IMR-90 (cell line): ENCODE measurements at regions not wholly inside any gene's neighbourhood (a gene's known extent, or its start where the extent isn't known, plus 50 kb on each side); places are given as distances from the start of the nearest gene placed in this dataset.

Experiments used
- ATAC-seq: fragments of 200-7000 bp; cut with Tn5 transposase; 2 replicates; pipeline ENCODE4 v1.9.1; 2020; ENCODE audit warnings: low read depth, mild to moderate bottlenecking, moderate library complexity
- BruUV-seq: library from RNA; stranded (reverse); fragments of 400-500 nt; replicated peaks from 2 replicates; lab custom pipeline; 2021; lab: Mats Ljungman, UMichigan
- CTCF ChIA-PET: fragments of 300-600 bp; formaldehyde crosslinking; extraction: SDS; loops from one replicate; lab custom pipeline; 2021; ENCODE audit warnings: antibody characterized with exemption; lab: Yijun Ruan, JAX
- POLR2A ChIA-PET: fragments of 300-600 bp; sonication (Branson Sonifier 250); formaldehyde crosslinking; loops from one replicate; lab custom pipeline; 2022; ENCODE audit warnings: antibody characterized with exemption; ENCODE audit not compliant: unreplicated experiment; lab: Charles Lee
- DNase-seq: peaks from one replicate; pipeline ENCODE4 v3.0.0; 2013
- H2AFZ ChIP-seq: replicated peaks from 2 replicates; pipeline ENCODE3; 2013; ENCODE audit warnings: low read length, mild to moderate bottlenecking; ENCODE audit not compliant: poor library complexity
- H2AK5ac ChIP-seq: 2 replicates; pipeline ENCODE4 v1.6.1; 2013; ENCODE audit warnings: low read depth, low read length, inconsistent platforms
- H2AK9ac ChIP-seq: replicated peaks from 2 replicates; pipeline ENCODE3; 2013; ENCODE audit warnings: mild to moderate bottlenecking, low read depth, low read length, moderate library complexity; ENCODE audit not compliant: poor library complexity
- H2BK120ac ChIP-seq: 2 replicates; pipeline ENCODE4 v1.6.1; 2013; ENCODE audit warnings: low read depth, low read length, inconsistent platforms
- H2BK15ac ChIP-seq: 3 replicates; pipeline ENCODE4 v1.6.1; 2013; ENCODE audit warnings: low read depth, low read length, inconsistent platforms
- H2BK20ac ChIP-seq: 2 replicates; pipeline ENCODE4 v1.6.1; 2013; ENCODE audit warnings: low read depth, mild to moderate bottlenecking, inconsistent platforms, low read length, moderate library complexity
- H2BK5ac ChIP-seq: 2 replicates; pipeline ENCODE4 v1.6.1; 2013; ENCODE audit warnings: mild to moderate bottlenecking, low read depth, low read length, inconsistent platforms; ENCODE audit not compliant: poor library complexity, severe bottlenecking
- H3K14ac ChIP-seq: replicated peaks from 2 replicates; pipeline ENCODE4 v1.6.1; 2013; ENCODE audit warnings: low read depth, low read length, inconsistent platforms
- H3K18ac ChIP-seq: 2 replicates; pipeline ENCODE4 v1.6.1; 2013; ENCODE audit warnings: low read depth, low read length, control low read depth
- H3K23ac ChIP-seq: 2 replicates; pipeline ENCODE4 v1.6.1; 2013; ENCODE audit warnings: low read depth, low read length, inconsistent platforms
- H3K27ac ChIP-seq: 2 replicates; pipeline ENCODE4 v1.5.1; 2013; ENCODE audit warnings: mild to moderate bottlenecking, control low read depth, low read length; ENCODE audit not compliant: insufficient read depth
- H3K27me3 ChIP-seq: 2 replicates; pipeline ENCODE4 v1.6.1; 2013; ENCODE audit warnings: low read length; ENCODE audit not compliant: control insufficient read depth, insufficient read depth
- H3K36me3 ChIP-seq: 2 replicates; pipeline ENCODE4 v1.6.1; 2013; ENCODE audit warnings: low read length, mixed read lengths; ENCODE audit not compliant: control insufficient read depth, insufficient read depth
- H3K4ac ChIP-seq: 2 replicates; pipeline ENCODE4 v1.6.1; 2013; ENCODE audit warnings: low read depth, low read length, inconsistent platforms
- H3K4me1 ChIP-seq: 2 replicates; pipeline ENCODE4 v1.6.1; 2013; ENCODE audit warnings: low read length, mixed read lengths; ENCODE audit not compliant: control insufficient read depth, insufficient read depth
- H3K4me2 ChIP-seq: 2 replicates; pipeline ENCODE4 v1.6.1; 2013; ENCODE audit warnings: low read depth, mild to moderate bottlenecking, control low read depth, low read length, moderate library complexity
- H3K4me3 ChIP-seq: 2 replicates; pipeline ENCODE4 v1.5.1; 2013; ENCODE audit warnings: low read depth, mild to moderate bottlenecking, control low read depth, low read length, moderate library complexity; ENCODE audit not compliant: insufficient read depth
- H3K56ac ChIP-seq: 2 replicates; pipeline ENCODE4 v1.6.1; 2013; ENCODE audit warnings: low read length, inconsistent platforms; ENCODE audit not compliant: insufficient read depth; ENCODE audit errors: extremely low read depth
- H3K79me1 ChIP-seq, 2 experiments: 2 replicates each; pipeline ENCODE4 v1.6.1; 2013; ENCODE audit warnings: low read length in 2 of 2, inconsistent platforms in 1 of 2, low read depth in 1 of 2
- H3K9ac ChIP-seq: 2 replicates; pipeline ENCODE4 v1.6.1; 2013; ENCODE audit warnings: low read depth, low read length, control low read depth
- H3K9me1 ChIP-seq: 2 replicates; pipeline ENCODE4 v1.6.1; 2013; ENCODE audit warnings: low read length, inconsistent platforms; ENCODE audit not compliant: insufficient read depth
- H3K9me3 ChIP-seq: 2 replicates; pipeline ENCODE4 v1.6.1; 2013; ENCODE audit warnings: low read length; ENCODE audit not compliant: control insufficient read depth, insufficient read depth
- H4K20me1 ChIP-seq: 2 replicates; pipeline ENCODE4 v1.6.1; 2013; ENCODE audit warnings: low read length, inconsistent platforms; ENCODE audit not compliant: insufficient read depth
- H4K5ac ChIP-seq: 2 replicates; pipeline ENCODE4 v1.6.1; 2013; ENCODE audit warnings: mild to moderate bottlenecking, low read depth, low read length, control low read depth
- H4K8ac ChIP-seq, 2 experiments: 2 replicates each; pipeline ENCODE4 v1.6.1; 2013; ENCODE audit warnings: low read depth in 2 of 2, low read length in 2 of 2, control low read depth in 1 of 2, inconsistent platforms in 1 of 2
- H4K91ac ChIP-seq: 2 replicates; pipeline ENCODE4 v1.6.1; 2013; ENCODE audit warnings: low read depth, low read length, inconsistent platforms; ENCODE audit not compliant: insufficient read depth
- CTCF ChIP-seq: conservative IDR thresholded peaks from 2 replicates; pipeline ENCODE4 v1.5.1; 2012; ENCODE audit warnings: mild to moderate bottlenecking, low read depth, low read length, improper control_type of control experiment
- ELK1 ChIP-seq: fragments of 150-350 bp; IDR thresholded peaks from 2 replicates; pipeline ENCODE4 v1.6.1; 2016; ENCODE audit warnings: low read depth, mild to moderate bottlenecking, low read length, moderate library complexity, borderline replicate concordance
- FOS ChIP-seq: fragments of 150-350 bp; IDR thresholded peaks from 2 replicates; pipeline ENCODE4 v1.6.1; 2016; ENCODE audit warnings: low read depth, low read length
- MAFK ChIP-seq: IDR thresholded peaks from 2 replicates; pipeline ENCODE4 v1.6.1; 2012; ENCODE audit warnings: low read depth, low read length, improper control_type of control experiment
- RFX5 ChIP-seq: IDR thresholded peaks from 2 replicates; pipeline ENCODE4 v1.8.0; 2012; ENCODE audit warnings: low read depth, mild to moderate bottlenecking, low read length, moderate library complexity
- WGBS, 2 experiments: methylation state at CpG; one replicate each; pipeline versions ENCODE4 v1.1.5 to v1.1.7; 2013; ENCODE audit warnings: missing lambda C conversion rate in 2 of 2; ENCODE audit not compliant: insufficient read length in 1 of 2; ENCODE audit errors: extremely low coverage in 2 of 2; 5-methylcytosine and 5-hydroxymethylcytosine counted together
- dilution Hi-C: fragments of 300-500 bp; cut with HindIII; formaldehyde crosslinking; loops from one replicate; pipeline ENCODE4 v1.14.3; 2018; ENCODE audit warnings: low sequenced_read_pairs; ENCODE audit not compliant: unreplicated experiment
- in situ Hi-C: fragments of 300-500 bp; cut with MboI; formaldehyde crosslinking; loops from 3 replicates; pipeline ENCODE4 v1.14.3; 2019; ENCODE audit warnings: low sequenced_read_pairs, inconsistent platforms, mixed read lengths
- intact Hi-C: fragments of 100-400 bp; cut with micrococcal nuclease; formaldehyde crosslinking; loops from 2 replicates; pipeline ENCODE4 v1.10.0; 2022

- Histone ChIP-seq H4K20me1 (no peaks in the 10 kb centered on the region), H4K8ac (no peak overlapping the region), H3K14ac (no peak overlapping the region), H3K4me2 (no peak overlapping the region), H2AK5ac (no peak overlapping the region), H4K91ac (no peak overlapping the region), H3K4ac (no peak overlapping the region), H3K27ac (no peak overlapping the region), H3K9me1 (no peaks in the 10 kb centered on the region), H3K27me3 (no peaks in the 10 kb centered on the region), H3K9me3 (no peaks in the 10 kb centered on the region), H2BK5ac (no peak overlapping the region), H2BK15ac (no peak overlapping the region), H3K79me1 (no peaks in the 10 kb centered on the region), H3K18ac (no peak overlapping the region), H2BK120ac (no peak overlapping the region), H2AK9ac (no peak overlapping the region), H3K23ac (no peak overlapping the region), H2BK20ac (no peak overlapping the region), H3K56ac (no peak overlapping the region), H3K4me1 (no peaks in the 10 kb centered on the region), H3K4me3 (no peak overlapping the region), H2AFZ (no peak overlapping the region), H3K9ac (no peak overlapping the region), H3K36me3 (no peaks in the 10 kb centered on the region), H4K5ac (no peak overlapping the region)
- DNase-seq = no peak
- CTCF ChIA-PET = no interaction called here
- POLR2A ChIA-PET = no interaction called here
- no CpG with 5 or more reads among the region's 2 CpGs for WGBS, 2 experiments
- no peak for ATAC-seq
- in situ Hi-C loops = no loop called here
- no TSS peak for BruUV-seq
- TF ChIP-seq ELK1 = no peak
- TF ChIP-seq CTCF = no peak
- no peak for TF ChIP-seq MAFK
- TF ChIP-seq RFX5 = no peak
- no peak for TF ChIP-seq FOS
- intact Hi-C loops = loop anchor here (10.0 kb wide), 1 partner anchor 116 kb away; no protein-coding TSS in a partner anchor
- dilution Hi-C loops = no loop called here
Measured at GRCh38 chr9:13410566-13411031, 131.1 kb upstream of the MPDZ start.
